GM12878 (cell line): ENCODE measurements at regions not wholly inside any gene's neighbourhood (a gene's known extent, or its start where the extent isn't known, plus 50 kb on each side); places are given as distances from the start of the nearest gene placed in this dataset.

Experiments
- ATAC-seq: fragments of 200-7000 bp; cut with Tn5 transposase; 3 replicates; pipeline ENCODE4 v1.9.1; 2020; ENCODE audit warnings: mild to moderate bottlenecking, moderate library complexity
- BruUV-seq: library from RNA; stranded (reverse); fragments of 400-500 nt; replicated peaks from 2 replicates; lab custom pipeline; 2021; lab: Mats Ljungman, UMichigan
- CTCF ChIA-PET: fragments of 300-600 bp; sonication (Branson Sonifier 250); formaldehyde crosslinking; extraction: SDS; loops from one replicate; lab custom pipeline; 2021; ENCODE audit warnings: inconsistent platforms; lab: Yijun Ruan, JAX
- POLR2A ChIA-PET: fragments of 350-600 bp; formaldehyde crosslinking; extraction: SDS; loops from one replicate; lab custom pipeline; 2021; ENCODE audit warnings: inconsistent platforms; lab: Charles Lee
- RAD21 ChIA-PET: fragments of 300-600 bp; sonication (Branson Sonifier 250); formaldehyde crosslinking; loops from one replicate; lab custom pipeline; 2023; ENCODE audit warnings: antibody characterized with exemption; ENCODE audit not compliant: unreplicated experiment; lab: Charles Lee
- SMC1A ChIA-PET: fragments of 300-600 bp; sonication (Branson Sonifier 250); formaldehyde crosslinking; loops from one replicate; lab custom pipeline; 2023; ENCODE audit not compliant: unreplicated experiment, uncharacterized antibody; lab: Charles Lee
- DNase-seq: peaks from one replicate; pipeline ENCODE4 v3.0.0-alpha.2; 2011; ENCODE audit warnings: low read depth, low spot score
- FAIRE-seq: peaks from 3 replicates; lab custom pipeline; 2011; peaks lifted over from hg19 to GRCh38; lab: Jason Lieb, UNC
- H2AFZ ChIP-seq: 2 replicates; pipeline ENCODE4 v1.6.0; 2011; ENCODE audit warnings: low read depth, low read length, control low read depth; ENCODE audit not compliant: control insufficient read depth
- H3K27ac ChIP-seq: 2 replicates; pipeline ENCODE4 v1.5.1; 2011; ENCODE audit warnings: control low read depth; ENCODE audit not compliant: control insufficient read depth, insufficient read depth
- H3K27me3 ChIP-seq, 2 experiments: replicated peaks in 1 of 2; 2 replicates each; pipeline versions ENCODE4 v1.6.0 to v1.6.1; 2011; ENCODE audit warnings: low read length in 1 of 2; ENCODE audit not compliant: control insufficient read depth in 2 of 2, insufficient read depth in 2 of 2
- H3K36me3 ChIP-seq, 2 experiments: 2 replicates each; pipeline ENCODE4 v1.5.1; 2011; ENCODE audit warnings: low read length in 1 of 2; ENCODE audit not compliant: control insufficient read depth in 2 of 2, insufficient read depth in 2 of 2
- H3K4me1 ChIP-seq: 2 replicates; pipeline ENCODE4 v1.6.1; 2011; ENCODE audit warnings: mild to moderate bottlenecking, low read length, moderate library complexity, mixed read lengths; ENCODE audit not compliant: control insufficient read depth, insufficient read depth
- H3K4me2 ChIP-seq: 2 replicates; pipeline ENCODE4 v1.6.0; 2011; ENCODE audit warnings: control low read depth; ENCODE audit not compliant: control insufficient read depth, insufficient read depth
- H3K4me3 ChIP-seq: fragments of 200-600 bp; sonication (generic); 2 replicates; pipeline ENCODE4 v1.5.1; 2016
- H3K79me2 ChIP-seq: 2 replicates; pipeline ENCODE4 v1.6.0; 2011; ENCODE audit warnings: low read length; ENCODE audit not compliant: control insufficient read depth, insufficient read depth
- H3K9ac ChIP-seq: 2 replicates; pipeline ENCODE4 v1.8.0; 2011; ENCODE audit warnings: low read length, control low read depth, mixed read lengths; ENCODE audit not compliant: control insufficient read depth, insufficient read depth
- H3K9me3 ChIP-seq: replicated peaks from 3 replicates; pipeline ENCODE4 v1.5.1; 2011; ENCODE audit warnings: mild to moderate bottlenecking, low read length; ENCODE audit not compliant: control insufficient read depth, insufficient read depth
- H4K20me1 ChIP-seq: 2 replicates; pipeline ENCODE4 v1.6.0; 2011; ENCODE audit not compliant: control insufficient read depth, insufficient read depth
- BRCA1 ChIP-seq: IDR thresholded peaks from 2 replicates; pipeline ENCODE4 v1.6.1; 2011; ENCODE audit warnings: low read depth, low read length, improper control_type of control experiment
- EZH2 ChIP-seq: IDR thresholded peaks from 2 replicates; pipeline ENCODE4 v1.6.1; 2012; ENCODE audit warnings: low read depth, mild to moderate bottlenecking, control low read depth, inconsistent platforms, low read length, borderline replicate concordance; ENCODE audit not compliant: control insufficient read depth
- IKZF2 ChIP-seq, 2 experiments: fragments of 450-650 bp; IDR thresholded peaks; 2 replicates each; pipeline ENCODE4 v1.6.1; 2017; ENCODE audit warnings: mild to moderate bottlenecking in 2 of 2, moderate library complexity in 2 of 2
- JUNB ChIP-seq: IDR thresholded peaks from 2 replicates; pipeline ENCODE4 v1.6.1; 2016; ENCODE audit warnings: antibody characterized with exemption, mild to moderate bottlenecking
- MXI1 ChIP-seq: fragments of 150-350 bp; IDR thresholded peaks from 2 replicates; pipeline ENCODE4 v1.6.1; 2011; ENCODE audit warnings: low read depth, mild to moderate bottlenecking, inconsistent platforms, low read length, improper control_type of control experiment
- NR2F1 ChIP-seq: fragments of 450-650 bp; conservative IDR thresholded peaks from 2 replicates; pipeline ENCODE4 v1.6.1; 2017; ENCODE audit warnings: mild to moderate bottlenecking
- RAD21 ChIP-seq: IDR thresholded peaks from 2 replicates; pipeline ENCODE4 v1.6.1; 2011; ENCODE audit warnings: mild to moderate bottlenecking, low read depth, low read length, moderate library complexity; ENCODE audit not compliant: insufficient read depth
- RB1 ChIP-seq: fragments of 450-650 bp; formaldehyde crosslinking; IDR thresholded peaks from 2 replicates; pipeline ENCODE4 v1.6.1; 2017; ENCODE audit warnings: mild to moderate bottlenecking, borderline replicate concordance
- RFX5 ChIP-seq: IDR thresholded peaks from 2 replicates; pipeline ENCODE4 v1.6.1; 2011; ENCODE audit warnings: low read depth, low read length, improper control_type of control experiment
- SMARCA5 ChIP-seq: fragments of 450-650 bp; IDR thresholded peaks from 2 replicates; pipeline ENCODE4 v1.6.1; 2017; ENCODE audit warnings: mild to moderate bottlenecking
- STAT3 ChIP-seq: IDR thresholded peaks from 2 replicates; pipeline ENCODE4 v1.6.1; 2011; ENCODE audit warnings: low read depth, low read length, improper control_type of control experiment
- TBL1XR1 ChIP-seq: IDR thresholded peaks from 2 replicates; pipeline ENCODE4 v1.6.1; 2012; ENCODE audit warnings: low read depth, low read length, improper control_type of control experiment
- ZBED1 ChIP-seq: IDR thresholded peaks from 2 replicates; pipeline ENCODE4 v1.6.1; 2016; ENCODE audit warnings: borderline replicate concordance
- WGBS: methylation state at CpG from one replicate; pipeline ENCODE4 v1.1.6; 2016; ENCODE audit warnings: low lambda C conversion rate; ENCODE audit not compliant: insufficient replicate concordance, insufficient coverage; ENCODE audit errors: missing lambda C conversion rate; 5-methylcytosine and 5-hydroxymethylcytosine counted together
- in situ Hi-C: fragments of 300-500 bp; cut with MboI; formaldehyde crosslinking; loops from 9 replicates; pipeline ENCODE4 v1.14.3; 2018; ENCODE audit warnings: mixed read lengths
- intact Hi-C: fragments of 100-400 bp; cut with micrococcal nuclease; formaldehyde crosslinking; loops from one replicate; pipeline ENCODE4 v1.14.2; 2022; ENCODE audit not compliant: unreplicated experiment
- TF ChIP-seq, protein P1 (sequence below): IDR thresholded peaks from 2 replicates; pipeline ENCODE4 v1.6.1; 2012; ENCODE audit warnings: low read depth, low read length, improper control_type of control experiment
- TF ChIP-seq, protein P2 (sequence below): IDR thresholded peaks from 2 replicates; pipeline ENCODE4 v1.6.1; 2011; ENCODE audit warnings: mild to moderate bottlenecking, low read depth, low read length, moderate library complexity; ENCODE audit not compliant: insufficient replicate concordance
- TF ChIP-seq, protein P3 (sequence below): fragments of 450-650 bp; IDR thresholded peaks from 2 replicates; pipeline ENCODE4 v1.6.1; 2018; ENCODE audit warnings: mild to moderate bottlenecking, low read depth, moderate library complexity; ENCODE audit not compliant: partially characterized antibody

DNA sequence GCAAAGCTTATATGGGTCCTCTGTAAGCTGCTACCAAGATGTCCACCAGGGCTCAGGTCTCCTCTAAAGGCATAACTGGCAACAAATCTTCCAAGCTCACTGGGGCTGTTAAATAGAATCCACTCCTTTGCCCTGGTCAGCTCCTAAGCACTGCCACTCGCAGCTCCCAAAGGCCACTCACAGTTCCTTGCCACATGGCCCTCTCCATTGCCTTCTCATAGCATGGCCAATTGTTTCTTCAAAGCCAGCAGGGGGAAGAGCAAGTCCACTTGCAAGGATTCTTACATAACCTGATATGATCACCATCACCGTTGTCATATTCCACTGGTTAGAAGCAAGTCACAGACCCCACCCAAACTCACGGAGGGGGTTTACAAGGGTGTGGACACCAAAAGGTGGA, 199.5 kb downstream of the SUCLA2 start:
- intact Hi-C loops (no loop called here), in situ Hi-C loops (no loop called here)
- Histone ChIP-seq H3K9ac (no peak overlapping the region), H3K79me2 (no peaks in the 10 kb centered on the region), H3K9me3 (no peaks in the 10 kb centered on the region; the same call in 2 of the 3 replicates), H3K4me3 (no peak overlapping the region), H3K27me3 (no peaks in the 10 kb centered on the region), H3K36me3 (no peaks in the 10 kb centered on the region), H2AFZ (no peak overlapping the region), H3K4me1 (no peaks in the 10 kb centered on the region), H4K20me1 (no peaks in the 10 kb centered on the region), H3K4me2 (no peak overlapping the region), H3K27ac (no peak overlapping the region)
- FAIRE-seq (no peak), DNase-seq (no peak), ATAC-seq (no peak)
- POLR2A ChIA-PET: no interaction called here
- TF ChIP-seq JUNB: no peak
- no peak for TF ChIP-seq IKZF2 (IDR thresholded peaks at IDR 0.05)
- TF ChIP-seq TBL1XR1: no peak
- no peak for TF ChIP-seq SMARCA5
- TF ChIP-seq RAD21: no peak
- no peak for TF ChIP-seq NR2F1
- no peak for TF ChIP-seq EZH2
- TF ChIP-seq, protein P1, sequence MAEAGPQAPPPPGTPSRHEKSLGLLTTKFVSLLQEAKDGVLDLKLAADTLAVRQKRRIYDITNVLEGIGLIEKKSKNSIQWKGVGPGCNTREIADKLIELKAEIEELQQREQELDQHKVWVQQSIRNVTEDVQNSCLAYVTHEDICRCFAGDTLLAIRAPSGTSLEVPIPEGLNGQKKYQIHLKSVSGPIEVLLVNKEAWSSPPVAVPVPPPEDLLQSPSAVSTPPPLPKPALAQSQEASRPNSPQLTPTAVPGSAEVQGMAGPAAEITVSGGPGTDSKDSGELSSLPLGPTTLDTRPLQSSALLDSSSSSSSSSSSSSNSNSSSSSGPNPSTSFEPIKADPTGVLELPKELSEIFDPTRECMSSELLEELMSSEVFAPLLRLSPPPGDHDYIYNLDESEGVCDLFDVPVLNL: no peak
- TF ChIP-seq STAT3: no peak
- TF ChIP-seq RFX5: no peak
- no peak for TF ChIP-seq BRCA1
- TF ChIP-seq, protein P2, sequence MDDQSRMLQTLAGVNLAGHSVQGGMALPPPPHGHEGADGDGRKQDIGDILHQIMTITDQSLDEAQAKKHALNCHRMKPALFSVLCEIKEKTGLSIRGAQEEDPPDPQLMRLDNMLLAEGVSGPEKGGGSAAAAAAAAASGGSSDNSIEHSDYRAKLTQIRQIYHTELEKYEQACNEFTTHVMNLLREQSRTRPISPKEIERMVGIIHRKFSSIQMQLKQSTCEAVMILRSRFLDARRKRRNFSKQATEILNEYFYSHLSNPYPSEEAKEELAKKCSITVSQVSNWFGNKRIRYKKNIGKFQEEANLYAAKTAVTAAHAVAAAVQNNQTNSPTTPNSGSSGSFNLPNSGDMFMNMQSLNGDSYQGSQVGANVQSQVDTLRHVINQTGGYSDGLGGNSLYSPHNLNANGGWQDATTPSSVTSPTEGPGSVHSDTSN: no peak
- no peak for TF ChIP-seq ZBED1
- TF ChIP-seq MXI1: no peak
- TF ChIP-seq, protein P3, sequence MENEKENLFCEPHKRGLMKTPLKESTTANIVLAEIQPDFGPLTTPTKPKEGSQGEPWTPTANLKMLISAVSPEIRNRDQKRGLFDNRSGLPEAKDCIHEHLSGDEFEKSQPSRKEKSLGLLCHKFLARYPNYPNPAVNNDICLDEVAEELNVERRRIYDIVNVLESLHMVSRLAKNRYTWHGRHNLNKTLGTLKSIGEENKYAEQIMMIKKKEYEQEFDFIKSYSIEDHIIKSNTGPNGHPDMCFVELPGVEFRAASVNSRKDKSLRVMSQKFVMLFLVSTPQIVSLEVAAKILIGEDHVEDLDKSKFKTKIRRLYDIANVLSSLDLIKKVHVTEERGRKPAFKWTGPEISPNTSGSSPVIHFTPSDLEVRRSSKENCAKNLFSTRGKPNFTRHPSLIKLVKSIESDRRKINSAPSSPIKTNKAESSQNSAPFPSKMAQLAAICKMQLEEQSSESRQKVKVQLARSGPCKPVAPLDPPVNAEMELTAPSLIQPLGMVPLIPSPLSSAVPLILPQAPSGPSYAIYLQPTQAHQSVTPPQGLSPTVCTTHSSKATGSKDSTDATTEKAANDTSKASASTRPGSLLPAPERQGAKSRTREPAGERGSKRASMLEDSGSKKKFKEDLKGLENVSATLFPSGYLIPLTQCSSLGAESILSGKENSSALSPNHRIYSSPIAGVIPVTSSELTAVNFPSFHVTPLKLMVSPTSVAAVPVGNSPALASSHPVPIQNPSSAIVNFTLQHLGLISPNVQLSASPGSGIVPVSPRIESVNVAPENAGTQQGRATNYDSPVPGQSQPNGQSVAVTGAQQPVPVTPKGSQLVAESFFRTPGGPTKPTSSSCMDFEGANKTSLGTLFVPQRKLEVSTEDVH: no peak
- TF ChIP-seq RB1: no peak
- SMC1A ChIA-PET: no interaction called here
- no TSS peak for BruUV-seq
- RAD21 ChIA-PET: no interaction called here
- CTCF ChIA-PET: interaction anchor here (0.9 kb wide), 1 partner anchor 779 kb away, joined by 3 read pairs; no protein-coding TSS in a partner anchor
- WGBS: 50% methylated on average over 3 of the region's 3 CpGs
